OCI-LY3 (cell line): ENCODE measurements at regions not wholly inside any gene's neighbourhood (a gene's known extent, or its start where the extent isn't known, plus 50 kb on each side); places are given as distances from the start of the nearest gene placed in this dataset.

ENCODE experiments used
- CTCF ChIP-seq: fragments of 200-600, 300-600 bp; sonication (generic); IDR thresholded peaks from 2 replicates; pipeline ENCODE4 v1.5.1; 2014; ENCODE audit warnings: antibody characterized with exemption, low read length, low read depth
- EZH2phosphoT487 ChIP-seq: fragments of 200-600 bp; shearing (Covaris generic); IDR thresholded peaks from 2 replicates; pipeline ENCODE4 v1.6.1; 2018; ENCODE audit warnings: antibody characterized with exemption, mixed run types, low read depth

GRCh38 chr4:114365591-114365990, 233.0 kb upstream of the UGT8 start:
- TF ChIP-seq CTCF (no peak), EZH2phosphoT487 (no peak)
